Stimulated activated naive CD4-positive, alpha-beta T cell (primary cell): ENCODE measurements at regions not wholly inside any gene's neighbourhood (a gene's known extent, or its start where the extent isn't known, plus 50 kb on each side); places are given as distances from the start of the nearest gene placed in this dataset.

Experiments
- DNase-seq, 6 experiments: peaks; one replicate each; lab custom pipeline; 2025; lab: John Stamatoyannopoulos, UW

GRCh38 chr18:10286580-10287150 lies 167.8 kb upstream of the APCDD1 start:
- no peak for DNase-seq

- DNase-seq = no peak
Measured at GRCh38 chr18:10289251-10289650, 165.2 kb upstream of the APCDD1 start.

- no peak for DNase-seq
Measured at GRCh38 chr18:10289951-10290637, 164.3 kb upstream of the APCDD1 start.

GRCh38 chr18:10290638-10291235 lies 163.7 kb upstream of the APCDD1 start:
- no peak for DNase-seq

- no peak for DNase-seq
Measured at GRCh38 chr18:10291568-10291981, 162.9 kb upstream of the APCDD1 start.

GRCh38 chr18:10293966-10294365 lies 160.5 kb upstream of the APCDD1 start:
- DNase-seq = no peak

- DNase-seq = no peak
Measured at GRCh38 chr18:10295751-10296150, 158.7 kb upstream of the APCDD1 start.

- no peak for DNase-seq
Measured at GRCh38 chr18:10296491-10296890, 157.9 kb upstream of the APCDD1 start.

GRCh38 chr18:10297086-10297485 lies 157.3 kb upstream of the APCDD1 start:
- DNase-seq = no peak

GRCh38 chr18:10298346-10298745 lies 156.1 kb upstream of the APCDD1 start:
- no peak for DNase-seq

GRCh38 chr18:10299643-10300042 lies 154.8 kb upstream of the APCDD1 start:
- DNase-seq = no peak

GRCh38 chr18:10300739-10301138 lies 153.7 kb upstream of the APCDD1 start:
- no peak for DNase-seq

GRCh38 chr18:10301831-10302483 lies 152.5 kb upstream of the APCDD1 start:
- DNase-seq = no peak

- DNase-seq = no peak
Measured at GRCh38 chr18:10303171-10303570, 151.3 kb upstream of the APCDD1 start.

- DNase-seq = no peak
Measured at GRCh38 chr18:10304853-10305252, 149.6 kb upstream of the APCDD1 start.

GRCh38 chr18:10306779-10307178 lies 147.7 kb upstream of the APCDD1 start:
- DNase-seq = no peak

- DNase-seq = no peak
Measured at GRCh38 chr18:10308154-10308553, 146.3 kb upstream of the APCDD1 start.

- no peak for DNase-seq
Measured at GRCh38 chr18:10310626-10311025, 143.8 kb upstream of the APCDD1 start.

GRCh38 chr18:10312326-10313015 lies 142.0 kb upstream of the APCDD1 start:
- no peak for DNase-seq

GRCh38 chr18:10313016-10313342 lies 141.5 kb upstream of the APCDD1 start:
- no peak for DNase-seq

- no peak for DNase-seq
Measured at GRCh38 chr18:10314066-10314465, 140.4 kb upstream of the APCDD1 start.

GRCh38 chr18:10315522-10315921 lies 138.9 kb upstream of the APCDD1 start:
- no peak for DNase-seq

GRCh38 chr18:10316778-10317177 lies 137.7 kb upstream of the APCDD1 start:
- no peak for DNase-seq
